ACC112 (cell line): ENCODE measurements at regions not wholly inside any gene's neighbourhood (a gene's known extent, or its start where the extent isn't known, plus 50 kb on each side); places are given as distances from the start of the nearest gene placed in this dataset.

Source experiments
- H2AFZ ChIP-seq: fragments of 200-600 bp; sonication (generic); one replicate; pipeline ENCODE4 v1.6.0; 2017; ENCODE audit warnings: antibody characterized with exemption, low read length; ENCODE audit not compliant: unreplicated experiment
- H3K27ac ChIP-seq: fragments of 200-600 bp; sonication (generic); 2 replicates; pipeline ENCODE4 v1.5.1; 2014; ENCODE audit warnings: low read depth, mild to moderate bottlenecking, antibody characterized with exemption, low read length, moderate library complexity
- H3K27me3 ChIP-seq: fragments of 200-600 bp; sonication (generic); 2 replicates; pipeline ENCODE4 v1.6.1; 2014; ENCODE audit warnings: mild to moderate bottlenecking, antibody characterized with exemption, low read length, moderate library complexity, mixed read lengths; ENCODE audit not compliant: insufficient read depth
- H3K36me3 ChIP-seq: fragments of 200-600 bp; sonication (generic); 2 replicates; pipeline ENCODE4 v1.6.1; 2016; ENCODE audit warnings: mild to moderate bottlenecking, antibody characterized with exemption, low read length, moderate library complexity, mixed read lengths; ENCODE audit not compliant: insufficient read depth
- H3K4me1 ChIP-seq: fragments of 200-600 bp; sonication (generic); one replicate; pipeline ENCODE4 v1.6.1; 2016; ENCODE audit warnings: low read length, mixed read lengths; ENCODE audit not compliant: insufficient read depth, unreplicated experiment, control insufficient read depth
- H3K4me3 ChIP-seq: fragments of 200-600 bp; sonication (generic); 2 replicates; pipeline ENCODE4 v1.5.1; 2014; ENCODE audit warnings: mild to moderate bottlenecking, low read depth, low read length
- H3K79me2 ChIP-seq: fragments of 200-600 bp; sonication (generic); one replicate; pipeline ENCODE4 v1.6.0; 2016; ENCODE audit warnings: low read length; ENCODE audit not compliant: control insufficient read depth, unreplicated experiment, insufficient read depth

GRCh38 chr10:59517341-59517899, 155.1 kb upstream of the FAM13C start:
- Histone ChIP-seq H2AFZ (no peak overlapping the region), H3K27ac (no peak overlapping the region), H3K27me3 (peaks cover 63% of the 10 kb centered on the region), H3K36me3 (no peaks in the 10 kb centered on the region), H3K79me2 (no peaks in the 10 kb centered on the region), H3K4me1 (no peaks in the 10 kb centered on the region), H3K4me3 (no peak overlapping the region)

DNA sequence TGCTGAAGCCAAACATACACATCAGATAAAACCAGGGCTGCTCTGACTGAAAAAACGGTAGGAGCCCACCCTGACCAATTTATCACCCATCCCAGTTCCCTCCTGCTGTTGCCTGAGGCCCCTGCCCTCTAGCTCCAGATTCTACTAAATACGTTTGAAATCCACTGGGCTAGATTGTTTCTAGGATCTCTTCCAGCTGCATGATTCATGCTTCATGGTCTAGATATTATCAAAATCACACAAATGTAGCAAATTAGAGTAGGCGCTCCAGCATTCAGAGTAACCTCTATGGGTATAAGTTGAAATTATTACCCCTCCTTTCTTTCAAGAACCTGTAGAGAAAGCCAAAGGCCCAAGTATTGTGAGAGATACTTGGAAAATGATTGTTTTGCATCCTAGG, 151.2 kb upstream of the FAM13C start:
- Histone ChIP-seq H2AFZ (no peak overlapping the region), H3K27ac (no peak overlapping the region), H3K36me3 (no peaks in the 10 kb centered on the region), H3K27me3 (peaks cover 45% of the 10 kb centered on the region), H3K4me1 (no peaks in the 10 kb centered on the region), H3K4me3 (no peak overlapping the region), H3K79me2 (no peaks in the 10 kb centered on the region)

DNA sequence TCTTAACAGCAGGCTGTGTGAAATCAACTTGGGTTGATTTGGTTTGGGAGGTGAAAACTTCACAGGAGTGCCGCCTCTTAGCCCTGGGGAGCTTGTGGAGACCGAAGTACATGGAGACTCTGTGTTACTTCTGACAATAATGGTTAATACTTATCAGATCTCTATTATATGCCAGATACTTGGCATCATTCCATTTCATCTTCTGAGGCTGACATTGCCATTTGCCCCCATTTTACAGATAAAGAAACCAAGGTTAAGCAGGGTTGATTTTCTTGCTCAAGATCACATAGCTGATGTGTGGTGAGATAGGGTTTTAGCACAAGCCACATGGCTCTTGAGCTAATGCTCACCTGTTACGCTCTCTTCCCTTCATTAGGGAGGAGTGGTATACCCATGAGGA, 150.6 kb upstream of the FAM13C start:
- H3K4me1 ChIP-seq: no peaks in the 10 kb centered on the region
- H3K27ac ChIP-seq: no peak overlapping the region
- no peaks in the 10 kb centered on the region for H3K79me2 ChIP-seq
- peaks cover 39% of the 10 kb centered on the region for H3K27me3 ChIP-seq
- no peak overlapping the region for H2AFZ ChIP-seq
- H3K36me3 ChIP-seq: no peaks in the 10 kb centered on the region
- no peak overlapping the region for H3K4me3 ChIP-seq

DNA sequence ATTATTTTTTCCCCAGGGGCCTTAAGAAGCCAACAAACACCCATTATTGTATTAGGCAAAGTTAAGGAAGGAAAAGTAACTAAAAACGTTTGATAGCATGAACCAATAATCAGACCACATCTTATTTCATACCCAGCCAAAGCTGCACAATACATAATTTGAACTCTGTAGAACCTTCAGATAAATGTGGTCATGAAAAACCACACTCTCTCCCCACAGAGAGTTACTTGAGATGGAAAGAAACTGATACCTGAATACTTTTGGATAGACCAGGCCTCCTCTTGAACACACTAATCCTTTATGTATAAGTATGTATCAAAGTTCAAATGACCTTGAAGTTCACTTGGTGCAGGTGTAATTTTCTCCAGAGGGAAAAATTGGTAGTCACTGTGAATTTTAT, 146.6 kb upstream of the FAM13C start:
- H3K4me1 ChIP-seq: no peaks in the 10 kb centered on the region
- H3K27ac ChIP-seq: no peak overlapping the region
- H3K4me3 ChIP-seq: no peak overlapping the region
- H3K27me3 ChIP-seq: peaks cover 7% of the 10 kb centered on the region; the same call in 1 of the 2 replicates
- no peaks in the 10 kb centered on the region for H3K36me3 ChIP-seq
- no peak overlapping the region for H2AFZ ChIP-seq
- H3K79me2 ChIP-seq: no peaks in the 10 kb centered on the region

- Histone ChIP-seq H3K79me2 (no peaks in the 10 kb centered on the region), H3K4me1 (no peaks in the 10 kb centered on the region), H3K27ac (no peak overlapping the region), H3K4me3 (no peak overlapping the region), H2AFZ (no peak overlapping the region), H3K27me3 (0 out of 2 replicates have a peak, but pooled peaks cover 5% of the 10 kb centered on the region), H3K36me3 (no peaks in the 10 kb centered on the region)
These were observed 145.9 kb upstream of the FAM13C start for GRCh38 chr10:59508296-59508695.

DNA sequence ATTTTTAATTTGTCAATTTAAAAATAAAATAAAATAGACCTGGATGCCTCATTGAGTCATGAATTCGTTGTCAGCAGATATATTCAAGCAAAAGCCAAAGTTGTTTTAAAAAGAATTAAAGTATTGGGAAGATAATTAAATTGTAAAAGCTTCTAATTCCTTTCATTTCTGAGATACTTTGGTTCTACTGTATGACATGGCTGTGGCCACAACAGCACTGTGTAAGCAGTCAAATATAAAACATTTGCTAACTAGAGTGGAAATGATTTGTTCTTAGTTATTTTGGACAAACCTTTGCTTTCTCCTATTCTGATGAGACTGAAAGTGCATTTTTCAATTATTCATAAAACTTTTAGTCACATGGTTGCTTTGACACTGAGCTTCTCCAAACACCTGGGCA, 143.6 kb upstream of the FAM13C start:
- H3K79me2 ChIP-seq: no peaks in the 10 kb centered on the region
- H3K27ac ChIP-seq: no peak overlapping the region

DNA sequence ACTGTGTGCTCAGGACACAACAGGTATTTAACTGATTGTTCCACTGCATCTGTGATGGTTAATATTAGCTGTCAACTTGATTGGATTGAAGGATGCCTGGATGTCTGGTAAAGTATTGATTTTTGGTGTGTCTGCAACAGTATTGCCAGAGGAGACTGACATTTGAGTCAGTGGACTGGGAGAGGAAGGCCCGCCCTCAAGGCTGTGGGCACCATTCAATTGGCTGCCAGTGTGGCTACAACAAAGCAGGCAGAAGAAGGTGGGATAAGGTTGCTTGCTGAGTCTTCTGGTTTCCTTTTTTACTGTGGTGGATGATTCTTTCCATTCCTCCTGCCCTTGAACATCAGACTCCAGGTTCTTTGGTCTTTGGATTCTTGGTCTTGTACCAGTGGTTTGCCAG, 137.1 kb upstream of the FAM13C start:
- H3K4me3 ChIP-seq: no peak overlapping the region
- H3K79me2 ChIP-seq: no peaks in the 10 kb centered on the region
- no peak overlapping the region for H2AFZ ChIP-seq
- H3K27ac ChIP-seq: no peak overlapping the region
- H3K36me3 ChIP-seq: no peaks in the 10 kb centered on the region
- H3K4me1 ChIP-seq: no peaks in the 10 kb centered on the region
- H3K27me3 ChIP-seq: no peaks in the 10 kb centered on the region

More for the DNA sequence above, 143.6 kb upstream of the FAM13C start:
- no peaks in the 10 kb centered on the region for H3K4me1 ChIP-seq
- H3K27me3 ChIP-seq: no peaks in the 10 kb centered on the region
- no peak overlapping the region for H3K4me3 ChIP-seq
- no peak overlapping the region for H2AFZ ChIP-seq
- no peaks in the 10 kb centered on the region for H3K36me3 ChIP-seq

DNA sequence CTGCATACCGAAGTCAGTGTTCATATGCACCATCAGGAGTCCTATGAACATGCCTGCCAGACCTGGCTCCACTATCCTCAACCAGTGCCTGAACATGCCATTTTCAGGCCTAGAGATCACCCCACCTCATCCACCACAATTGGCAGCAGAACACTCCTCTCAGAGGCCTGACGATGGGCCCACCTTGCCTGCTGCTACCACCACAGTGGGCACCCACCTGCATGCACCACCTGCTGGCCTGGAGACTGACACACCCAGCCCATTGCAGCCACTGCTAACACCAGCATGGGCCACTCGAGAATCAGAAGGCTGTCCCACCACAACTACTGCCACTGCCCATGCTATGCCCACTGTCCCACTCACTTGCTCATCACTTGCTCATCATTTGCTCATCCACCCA, 130.7 kb upstream of the FAM13C start:
- H3K4me1 ChIP-seq: no peaks in the 10 kb centered on the region
- H3K79me2 ChIP-seq: no peaks in the 10 kb centered on the region
- no peak overlapping the region for H2AFZ ChIP-seq
- H3K4me3 ChIP-seq: no peak overlapping the region
- no peaks in the 10 kb centered on the region for H3K27me3 ChIP-seq
- no peak overlapping the region for H3K27ac ChIP-seq
- no peaks in the 10 kb centered on the region for H3K36me3 ChIP-seq

DNA sequence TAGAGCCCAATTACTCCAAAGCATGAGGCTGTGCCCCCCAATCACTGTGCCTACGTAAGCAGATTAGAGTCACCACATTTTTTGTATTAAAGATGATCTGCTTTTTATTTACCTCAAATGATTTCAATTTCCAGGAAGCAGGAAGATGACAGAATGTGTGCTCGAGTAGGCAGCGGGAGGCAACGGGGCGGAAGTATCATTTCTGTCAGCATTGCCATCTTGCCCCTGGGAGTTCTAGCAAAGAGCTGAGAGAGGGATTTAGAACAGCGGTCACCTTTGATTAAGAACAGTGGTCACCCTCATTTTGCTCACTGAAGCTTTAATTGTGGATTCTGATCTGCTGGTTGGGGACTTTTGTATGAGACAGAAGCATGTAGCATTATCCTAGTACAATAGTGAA, 117.1 kb upstream of the FAM13C start:
- H3K4me3 ChIP-seq: no peak overlapping the region
- H3K36me3 ChIP-seq: no peaks in the 10 kb centered on the region
- no peaks in the 10 kb centered on the region for H3K79me2 ChIP-seq
- H3K27me3 ChIP-seq: peaks cover 47% of the 10 kb centered on the region
- H2AFZ ChIP-seq: no peak overlapping the region
- H3K27ac ChIP-seq: no peak overlapping the region
- no peaks in the 10 kb centered on the region for H3K4me1 ChIP-seq

DNA sequence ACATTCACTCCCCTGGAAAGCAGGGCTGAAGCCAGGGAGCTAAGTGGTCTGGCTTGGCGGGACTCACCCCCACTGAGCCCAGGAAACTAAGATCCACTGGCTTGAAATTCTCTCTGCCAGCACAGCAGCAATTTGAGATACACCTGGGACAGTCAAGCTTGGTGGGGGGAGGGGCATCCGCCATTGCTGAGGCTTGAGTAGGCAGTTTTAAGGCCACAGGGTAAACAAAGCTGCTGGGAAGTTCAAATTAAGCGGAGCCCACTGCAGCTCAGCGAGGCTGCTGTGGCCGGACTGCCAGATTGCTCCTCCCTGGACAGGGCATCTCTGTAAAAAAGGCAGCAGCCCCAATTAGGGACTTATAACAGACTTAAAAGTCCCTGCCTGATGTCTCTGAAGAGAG, 108.2 kb upstream of the FAM13C start:
- peaks cover 8% of the 10 kb centered on the region; the same call in 1 of the 2 replicates for H3K27me3 ChIP-seq
- no peak overlapping the region for H3K4me3 ChIP-seq
- no peak overlapping the region for H2AFZ ChIP-seq
- no peak overlapping the region for H3K27ac ChIP-seq
- H3K79me2 ChIP-seq: no peaks in the 10 kb centered on the region
- no peaks in the 10 kb centered on the region for H3K4me1 ChIP-seq
- H3K36me3 ChIP-seq: no peaks in the 10 kb centered on the region

GRCh38 chr10:59465088-59465487, 102.7 kb upstream of the FAM13C start:
- Histone ChIP-seq H3K36me3 (no peaks in the 10 kb centered on the region), H3K4me3 (no peak overlapping the region), H3K79me2 (no peaks in the 10 kb centered on the region), H3K27ac (no peak overlapping the region), H3K4me1 (no peaks in the 10 kb centered on the region), H2AFZ (no peak overlapping the region), H3K27me3 (peaks cover 8% of the 10 kb centered on the region; the same call in 1 of the 2 replicates)
